Activated T-helper 1 cell treated with anti-CD3 and anti-CD28 coated beads, Interleukin-12 subunit alpha, Interleukin-12 subunit beta, Interleukin-2, Interleukin-4 antibody, amounts not matched to agents 30 ng/mL and 10 ng/mL and 1 ng/mL, durations not matched to agents 14 hours and 24 hours and 36 hours (primary cell): ENCODE measurements at regions not wholly inside any gene's neighbourhood (a gene's known extent, or its start where the extent isn't known, plus 50 kb on each side); places are given as distances from the start of the nearest gene placed in this dataset.
"Not testable (repeated sequence)": the region's sequence is repeated elsewhere in the genome, so short reads cannot be mapped to it uniquely, and the experiment has no call there.

Experiments
- DNase-seq: peaks from one replicate; pipeline ENCODE4 v3.0.0; 2021; ENCODE audit warnings: low spot score
- H3K27ac Mint-ChIP-seq: one replicate; pipeline ENCODE4 v1.8.0; 2021; ENCODE audit warnings: mild to moderate bottlenecking, mixed read lengths
- H3K27me3 Mint-ChIP-seq: one replicate; pipeline ENCODE4 v1.8.0; 2022; ENCODE audit warnings: mild to moderate bottlenecking, moderate library complexity, mixed read lengths; ENCODE audit not compliant: insufficient read depth
- H3K36me3 Mint-ChIP-seq: one replicate; pipeline ENCODE4 v1.8.0; 2021; ENCODE audit warnings: low read depth, mixed read lengths
- H3K4me1 Mint-ChIP-seq: one replicate; pipeline ENCODE4 v1.8.0; 2021; ENCODE audit warnings: low read depth, mixed read lengths
- H3K4me3 Mint-ChIP-seq: one replicate; pipeline ENCODE4 v1.8.0; 2021; ENCODE audit warnings: mild to moderate bottlenecking, moderate library complexity, mixed read lengths
- H3K9me3 Mint-ChIP-seq: one replicate; pipeline ENCODE4 v1.8.0; 2021; ENCODE audit warnings: mixed read lengths
- intact Hi-C: fragments of 100-400 bp; cut with micrococcal nuclease; formaldehyde crosslinking; loops from one replicate; pipeline ENCODE4 v1.15.1; 2024

GRCh38 chr2:125267683-125268082, 1242.6 kb downstream of the CNTNAP5 start:
- H3K36me3 Mint-ChIP-seq, result no peaks in the 10 kb centered on the region
- no peaks in the 10 kb centered on the region for H3K4me1 Mint-ChIP-seq
- peaks cover 10% of the 10 kb centered on the region for H3K9me3 Mint-ChIP-seq
- H3K27me3 Mint-ChIP-seq, result no peaks in the 10 kb centered on the region
- DNase-seq, result no peak
- no peak overlapping the region for H3K4me3 Mint-ChIP-seq
- no peak overlapping the region for H3K27ac Mint-ChIP-seq
- intact Hi-C loops, result no loop called here

GRCh38 chr2:125272651-125273050, 1247.6 kb downstream of the CNTNAP5 start:
- H3K9me3 Mint-ChIP-seq, result peaks cover 20% of the 10 kb centered on the region

GRCh38 chr2:125274718-125275117, 1249.6 kb downstream of the CNTNAP5 start:
- Mint-ChIP-seq H3K9me3 (peaks cover 32% of the 10 kb centered on the region), H3K27ac (no peak overlapping the region), H3K36me3 (no peaks in the 10 kb centered on the region), H3K27me3 (no peaks in the 10 kb centered on the region), H3K4me1 (no peaks in the 10 kb centered on the region), H3K4me3 (no peak overlapping the region)
- no peak for DNase-seq
- intact Hi-C loops, result no loop called here

More at GRCh38 chr2:125272651-125273050, 1247.6 kb downstream of the CNTNAP5 start:
- Mint-ChIP-seq H3K27ac (no peak overlapping the region), H3K36me3 (no peaks in the 10 kb centered on the region), H3K4me3 (no peak overlapping the region), H3K4me1 (no peaks in the 10 kb centered on the region), H3K27me3 (no peaks in the 10 kb centered on the region)
- no peak for DNase-seq
- intact Hi-C loops, result no loop called here

- no peaks in the 10 kb centered on the region for H3K4me1 Mint-ChIP-seq
- H3K9me3 Mint-ChIP-seq, result peaks cover 21% of the 10 kb centered on the region
- no peaks in the 10 kb centered on the region for H3K27me3 Mint-ChIP-seq
- H3K27ac Mint-ChIP-seq, result no peak overlapping the region
- H3K36me3 Mint-ChIP-seq, result no peaks in the 10 kb centered on the region
- intact Hi-C loops, result no loop called here
- no peak overlapping the region for H3K4me3 Mint-ChIP-seq
- no peak for DNase-seq
Observed at GRCh38 chr2:125280265-125280664, 1255.2 kb downstream of the CNTNAP5 start.

DNA sequence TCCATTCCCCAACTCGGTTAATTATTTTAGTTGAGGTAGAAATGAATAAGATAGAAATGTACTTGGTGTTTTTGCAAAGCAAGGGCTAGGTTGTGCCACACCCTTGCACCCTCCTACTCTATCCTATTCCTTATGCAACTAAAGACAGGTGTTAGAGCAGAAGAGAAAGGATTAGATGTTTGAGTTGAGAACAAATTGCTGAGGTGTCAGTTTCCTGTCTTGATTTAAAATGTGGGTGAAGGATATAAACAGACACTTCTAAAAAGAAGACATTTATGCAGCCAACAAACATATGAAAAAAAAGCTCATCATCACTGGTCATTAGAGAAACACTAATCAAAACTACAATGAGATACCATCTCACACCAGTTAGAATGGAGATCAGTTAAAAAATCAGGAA, 1256.2 kb downstream of the CNTNAP5 start:
- Mint-ChIP-seq H3K4me3 (no peak overlapping the region), H3K27me3 (no peaks in the 10 kb centered on the region), H3K36me3 (no peaks in the 10 kb centered on the region), H3K4me1 (no peaks in the 10 kb centered on the region), H3K9me3 (peaks cover 19% of the 10 kb centered on the region), H3K27ac (no peak overlapping the region)
- intact Hi-C loops, result no loop called here
- DNase-seq, result no peak

- DNase-seq, result no peak
- H3K4me1 Mint-ChIP-seq, result no peaks in the 10 kb centered on the region
Observed at GRCh38 chr2:125296742-125297141, 1271.7 kb downstream of the CNTNAP5 start.

DNA sequence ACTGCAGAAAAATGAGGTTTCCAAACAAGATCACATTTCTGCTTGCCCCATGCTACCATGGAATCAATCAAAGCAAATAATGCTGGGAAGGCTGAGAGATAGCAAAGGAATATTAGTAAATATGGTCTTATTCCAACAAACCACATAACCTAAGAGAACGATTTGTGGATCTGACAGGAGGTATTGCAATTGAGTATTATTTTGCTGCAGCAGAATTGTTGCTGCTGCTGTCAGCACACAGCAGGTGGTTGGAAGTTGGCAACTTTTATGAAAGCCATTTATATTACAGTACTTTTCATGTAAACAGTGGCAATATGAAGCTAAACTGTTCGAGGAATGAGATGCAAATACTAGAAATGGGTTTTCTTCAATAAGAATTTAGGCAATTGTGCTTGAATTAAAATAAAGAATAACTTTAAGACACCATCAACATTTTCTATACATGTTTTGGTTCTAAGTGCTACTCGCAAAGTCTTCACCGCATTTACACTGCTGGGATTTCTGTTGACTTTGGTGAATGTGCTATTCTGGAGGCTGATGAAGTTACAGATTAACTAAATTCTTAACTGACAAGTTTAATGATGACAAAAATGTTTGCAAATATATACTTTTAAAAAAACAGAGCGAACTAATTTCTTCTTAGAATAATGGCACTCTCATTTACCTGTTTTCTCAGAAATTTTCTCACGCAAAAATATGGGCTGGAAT, 1285.7 kb downstream of the CNTNAP5 start:
- H3K27ac Mint-ChIP-seq, result no peak overlapping the region
- no peak for DNase-seq
- H3K27me3 Mint-ChIP-seq, result no peaks in the 10 kb centered on the region
- no peaks in the 10 kb centered on the region for H3K4me1 Mint-ChIP-seq
- no peak overlapping the region for H3K4me3 Mint-ChIP-seq
- H3K36me3 Mint-ChIP-seq, result no peaks in the 10 kb centered on the region
- intact Hi-C loops, result no loop called here
- H3K9me3 Mint-ChIP-seq, result no peaks in the 10 kb centered on the region

More at GRCh38 chr2:125296742-125297141, 1271.7 kb downstream of the CNTNAP5 start:
- intact Hi-C loops, result no loop called here
- Mint-ChIP-seq H3K36me3 (no peaks in the 10 kb centered on the region), H3K9me3 (peaks cover 18% of the 10 kb centered on the region), H3K27ac (no peak overlapping the region), H3K27me3 (no peaks in the 10 kb centered on the region), H3K4me3 (no peak overlapping the region)

- Mint-ChIP-seq H3K36me3 (no peaks in the 10 kb centered on the region), H3K27me3 (no peaks in the 10 kb centered on the region), H3K4me1 (no peaks in the 10 kb centered on the region), H3K4me3 (no peak overlapping the region), H3K9me3 (no peaks in the 10 kb centered on the region), H3K27ac (no peak overlapping the region)
- intact Hi-C loops, result no loop called here
- DNase-seq, result no peak
Observed at GRCh38 chr2:125312342-125312741, 1287.3 kb downstream of the CNTNAP5 start.

DNA sequence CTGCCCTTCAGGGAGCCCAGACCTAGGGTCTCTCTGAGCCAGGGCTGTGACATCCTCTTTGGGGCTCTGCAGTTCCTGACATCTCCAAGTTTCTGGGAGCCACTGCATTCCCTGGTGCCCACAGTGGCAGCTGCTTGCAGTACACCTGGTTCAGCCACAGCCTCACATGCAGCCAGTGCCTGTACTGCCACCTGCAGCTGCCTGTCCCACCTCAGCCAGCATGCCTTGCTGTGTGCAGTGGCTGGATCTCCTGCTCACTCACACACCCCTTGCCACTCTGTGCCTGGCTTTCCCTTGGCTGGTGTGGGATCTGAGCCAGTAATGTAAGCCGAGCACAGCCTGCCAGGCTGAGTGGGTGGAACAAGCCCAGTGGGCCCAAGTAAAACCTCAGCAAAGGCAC, 1288.7 kb downstream of the CNTNAP5 start:
- Mint-ChIP-seq H3K9me3 (no peaks in the 10 kb centered on the region), H3K4me1 (no peaks in the 10 kb centered on the region), H3K27me3 (no peaks in the 10 kb centered on the region), H3K4me3 (no peak overlapping the region), H3K27ac (no peak overlapping the region), H3K36me3 (no peaks in the 10 kb centered on the region)
- intact Hi-C loops, result no loop called here
- DNase-seq, result no peak

DNA sequence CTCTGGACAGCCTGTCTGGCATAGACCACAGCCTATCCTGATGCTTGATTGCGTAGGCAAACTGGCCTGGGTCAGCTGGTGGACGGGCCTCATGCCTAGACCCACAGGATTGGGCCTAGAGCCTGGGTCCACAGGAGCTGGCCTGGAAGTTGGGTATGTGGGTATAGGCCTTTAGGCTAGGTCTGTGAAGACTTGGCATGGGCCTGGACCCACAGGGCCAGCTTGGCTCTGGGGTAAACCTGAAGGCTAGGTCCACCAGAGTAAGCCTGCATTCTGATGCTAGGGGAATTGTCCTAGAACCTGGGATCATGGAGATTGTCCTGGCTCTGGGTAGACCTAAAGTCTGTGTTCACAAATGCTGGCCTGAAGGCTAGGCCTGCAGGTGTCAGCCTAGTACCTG, 1293.7 kb downstream of the CNTNAP5 start:
- no peaks in the 10 kb centered on the region for H3K36me3 Mint-ChIP-seq
- no peak for DNase-seq
- no peak overlapping the region for H3K4me3 Mint-ChIP-seq
- H3K27ac Mint-ChIP-seq, result no peak overlapping the region
- intact Hi-C loops, result no loop called here
- H3K4me1 Mint-ChIP-seq, result no peaks in the 10 kb centered on the region
- H3K27me3 Mint-ChIP-seq, result no peaks in the 10 kb centered on the region
- H3K9me3 Mint-ChIP-seq, result no peaks in the 10 kb centered on the region

DNA sequence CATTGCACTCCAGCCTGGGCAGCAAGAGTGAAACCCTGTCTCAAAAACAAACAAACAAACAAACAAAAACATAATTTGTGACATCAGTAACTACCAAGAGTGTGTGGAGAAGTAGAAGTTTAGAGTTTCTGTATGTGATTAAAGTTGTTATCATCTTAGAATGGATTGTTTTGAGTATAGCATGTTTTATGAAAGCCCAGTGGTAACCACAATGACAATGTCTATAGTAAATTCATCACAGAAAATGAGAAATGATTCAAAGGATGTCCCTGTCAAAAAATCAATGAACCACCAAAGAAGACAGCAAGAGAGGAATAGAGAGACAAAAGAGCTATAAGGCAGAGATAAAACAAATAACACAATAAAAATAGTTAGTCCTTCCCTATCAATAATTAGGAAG, 1299.2 kb downstream of the CNTNAP5 start:
- H3K27ac Mint-ChIP-seq, result no peak overlapping the region
- H3K27me3 Mint-ChIP-seq, result no peaks in the 10 kb centered on the region
- no peak overlapping the region for H3K4me3 Mint-ChIP-seq
- no peaks in the 10 kb centered on the region for H3K36me3 Mint-ChIP-seq
- no peak for DNase-seq
- H3K4me1 Mint-ChIP-seq, result no peaks in the 10 kb centered on the region
- H3K9me3 Mint-ChIP-seq, result no peaks in the 10 kb centered on the region
- intact Hi-C loops, result no loop called here

- Mint-ChIP-seq H3K27ac (no peak overlapping the region), H3K36me3 (no peaks in the 10 kb centered on the region), H3K4me1 (no peaks in the 10 kb centered on the region), H3K4me3 (no peak overlapping the region), H3K9me3 (no peaks in the 10 kb centered on the region), H3K27me3 (no peaks in the 10 kb centered on the region)
- intact Hi-C loops, result no loop called here
- DNase-seq, result no peak
Observed at GRCh38 chr2:125330133-125330532, 1305.0 kb downstream of the CNTNAP5 start.

DNA sequence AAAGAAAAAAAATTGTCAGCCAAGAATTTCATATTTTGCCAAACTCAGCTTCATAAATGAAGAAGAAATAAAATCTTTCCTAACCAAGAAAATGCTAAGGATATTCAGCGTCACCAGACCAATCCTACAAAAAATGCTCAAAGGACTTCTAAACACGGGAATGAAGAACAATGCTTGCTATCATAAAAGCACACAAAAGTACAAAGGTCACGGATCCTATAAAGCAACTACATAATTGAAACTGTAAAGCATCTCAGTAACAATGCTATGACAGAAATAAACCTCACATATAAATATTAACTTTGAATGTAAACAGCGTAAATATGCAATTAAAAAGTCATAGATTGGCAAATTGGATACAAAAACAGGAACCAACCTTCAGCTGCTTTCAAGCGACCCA, 1314.6 kb upstream of the GYPC start:
- H3K27ac Mint-ChIP-seq, result no peak overlapping the region
- no peaks in the 10 kb centered on the region for H3K27me3 Mint-ChIP-seq
- no peaks in the 10 kb centered on the region for H3K4me1 Mint-ChIP-seq
- no peaks in the 10 kb centered on the region for H3K36me3 Mint-ChIP-seq
- H3K4me3 Mint-ChIP-seq, result no peak overlapping the region
- H3K9me3 Mint-ChIP-seq, result peaks cover 23% of the 10 kb centered on the region
- intact Hi-C loops, result no loop called here
- no peak for DNase-seq

DNA sequence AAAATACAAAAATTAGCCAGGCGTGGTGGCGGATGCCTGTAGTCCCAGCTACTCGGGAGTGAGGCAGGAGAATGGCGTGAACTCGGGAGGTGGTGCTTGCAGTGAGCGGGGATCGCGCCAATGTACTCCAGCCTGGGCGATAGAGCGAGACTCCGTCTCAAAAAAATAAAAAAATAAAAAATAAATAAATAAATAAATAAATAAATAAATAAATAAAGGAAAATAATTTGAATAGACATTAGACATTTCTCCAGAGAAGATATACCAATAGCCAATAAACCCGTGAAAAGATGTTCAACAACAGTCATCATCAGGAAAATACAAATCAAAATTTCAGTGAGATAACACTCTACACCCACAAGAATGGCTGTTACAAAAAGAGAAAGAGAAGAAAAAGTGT, 1302.4 kb upstream of the GYPC start:
- DNase-seq, intact Hi-C loops, H3K4me1 Mint-ChIP-seq, H3K9me3 Mint-ChIP-seq, H3K4me3 Mint-ChIP-seq, H3K27me3 Mint-ChIP-seq, H3K36me3 Mint-ChIP-seq, H3K27ac Mint-ChIP-seq: not testable (repeated sequence)
